SK-N-SH (cell line): ENCODE measurements at regions not wholly inside any gene's neighbourhood (a gene's known extent, or its start where the extent isn't known, plus 50 kb on each side); places are given as distances from the start of the nearest gene placed in this dataset.

ENCODE experiments used
- CTCF ChIA-PET: fragments of 300-600, 350-600 bp; formaldehyde crosslinking; extraction: SDS; loops from one replicate; lab custom pipeline; 2021; lab: Yijun Ruan, JAX
- POLR2A ChIA-PET: fragments of 350-600 bp; sonication (Branson Sonifier 250); formaldehyde crosslinking; extraction: SDS; loops from one replicate; lab custom pipeline; 2020; ENCODE audit warnings: antibody characterized with exemption, inconsistent platforms; lab: Yijun Ruan, JAX
- DNase-seq: peaks from one replicate; pipeline ENCODE4 v3.0.0; 2012
- H2AFZ ChIP-seq: fragments of 200-600 bp; sonication (generic); 2 replicates; pipeline ENCODE4 v1.8.1; 2016; ENCODE audit warnings: antibody characterized with exemption, mild to moderate bottlenecking, low read depth
- H3F3A ChIP-seq: fragments of 200-600 bp; sonication (generic); replicated peaks from 2 replicates; pipeline ENCODE3; 2016; ENCODE audit warnings: antibody characterized with exemption, mild to moderate bottlenecking; ENCODE audit not compliant: insufficient read depth
- H3K27ac ChIP-seq, 2 experiments: fragments of 200-500 bp in 1 of 2; fragments of 200-600 bp in 1 of 2; sonication (Bioruptor generic) in 1 of 2; sonication (generic), shearing (Covaris generic) in 1 of 2; 2 replicates each; pipeline versions ENCODE4 v1.5.1 to v1.6.1; 2014 to 2016; ENCODE audit warnings: low read depth in 2 of 2, inconsistent platforms in 1 of 2, low read length in 1 of 2, mild to moderate bottlenecking in 1 of 2, mixed read lengths in 1 of 2
- H3K27me3 ChIP-seq: fragments of 200-600 bp; sonication (generic), shearing (Covaris generic); 2 replicates; pipeline ENCODE4 v1.6.1; 2016; ENCODE audit warnings: mixed run types; ENCODE audit not compliant: insufficient read depth
- H3K36me3 ChIP-seq, 2 experiments: fragments of 200-500 bp in 1 of 2; fragments of 200-600 bp in 1 of 2; sonication (Bioruptor generic) in 1 of 2; sonication (generic) in 1 of 2; replicated peaks in 1 of 2; 2 replicates each; pipeline versions ENCODE3 to v1.5.1; 2014 to 2016; ENCODE audit warnings: low read length in 1 of 2, mild to moderate bottlenecking in 1 of 2; ENCODE audit not compliant: insufficient read depth in 2 of 2, control insufficient read depth in 1 of 2
- H3K4me1 ChIP-seq, 2 experiments: fragments of 200-500 bp in 1 of 2; fragments of 200-600 bp in 1 of 2; sonication (Bioruptor generic) in 1 of 2; sonication (generic), shearing (Covaris generic) in 1 of 2; 2 replicates each; pipeline versions ENCODE4 v1.5.1 to v1.6.1; 2014 to 2016; ENCODE audit warnings: low read depth in 1 of 2, low read length in 1 of 2, mixed run types in 1 of 2; ENCODE audit not compliant: insufficient read depth in 2 of 2, control insufficient read depth in 1 of 2
- H3K4me2 ChIP-seq: fragments of 200-600 bp; sonication (generic), shearing (Covaris generic); 2 replicates; pipeline ENCODE4 v1.6.1; 2017; ENCODE audit warnings: mixed run types
- H3K4me3 ChIP-seq, 2 experiments: fragments of 200-500 bp in 1 of 2; fragments of 200-600 bp in 1 of 2; sonication (Bioruptor generic) in 1 of 2; sonication (generic), shearing (Covaris generic) in 1 of 2; 2 replicates each; pipeline versions ENCODE4 v1.5.1 to v1.8.1; 2014 to 2016; ENCODE audit warnings: low read depth in 2 of 2, inconsistent platforms in 1 of 2, low read length in 1 of 2, mild to moderate bottlenecking in 1 of 2, mixed read lengths in 1 of 2, moderate library complexity in 1 of 2
- H3K79me2 ChIP-seq: fragments of 200-600 bp; sonication (generic); 2 replicates; pipeline ENCODE4 v1.8.1; 2017; ENCODE audit warnings: mild to moderate bottlenecking; ENCODE audit not compliant: insufficient read depth
- H3K9ac ChIP-seq: fragments of 200-600 bp; sonication (generic); 2 replicates; pipeline ENCODE4 v1.6.1; 2017; ENCODE audit warnings: mixed run types
- H3K9me2 ChIP-seq: fragments of 200-600 bp; sonication (generic); 2 replicates; pipeline ENCODE4 v1.6.1; 2017; ENCODE audit warnings: mixed run types
- H3K9me3 ChIP-seq: fragments of 200-600 bp; sonication (generic); 2 replicates; pipeline ENCODE4 v1.6.1; 2017; ENCODE audit warnings: mixed run types, mild to moderate bottlenecking, moderate library complexity
- H4K20me1 ChIP-seq: fragments of 200-600 bp; sonication (generic); 2 replicates; pipeline ENCODE4 v1.6.1; 2017; ENCODE audit warnings: mild to moderate bottlenecking, mixed run types; ENCODE audit not compliant: insufficient read depth
- EZH2phosphoT487 ChIP-seq: fragments of 200-600 bp; sonication (generic); IDR thresholded peaks from 2 replicates; pipeline ENCODE4 v1.6.1; 2017; ENCODE audit warnings: low read depth, mixed run types, mild to moderate bottlenecking, antibody characterized with exemption, moderate library complexity, borderline replicate concordance
- FOSL2 ChIP-seq: IDR thresholded peaks from 2 replicates; pipeline ENCODE4 v1.4.0; 2012; ENCODE audit warnings: low read depth, mild to moderate bottlenecking, moderate library complexity, borderline replicate concordance
- FOXJ3 ChIP-seq: sonication (generic); formaldehyde crosslinking; IDR thresholded peaks from 2 replicates; pipeline ENCODE4 v1.5.1; 2020; ENCODE audit warnings: mild to moderate bottlenecking, missing genetic modification reagents
- FOXM1 ChIP-seq: IDR thresholded peaks from 2 replicates; pipeline ENCODE4 v1.4.0; 2012; ENCODE audit warnings: low read depth, mild to moderate bottlenecking
- GABPA ChIP-seq: IDR thresholded peaks from 2 replicates; pipeline ENCODE4 v1.4.0; 2012; ENCODE audit warnings: low read depth, mild to moderate bottlenecking
- GATA2 ChIP-seq: sonication (generic); formaldehyde crosslinking; IDR thresholded peaks from 2 replicates; pipeline ENCODE4 v1.5.0; 2020; ENCODE audit warnings: mild to moderate bottlenecking, missing genetic modification reagents
- JUND ChIP-seq: IDR thresholded peaks from 2 replicates; pipeline ENCODE4 v1.4.0; 2012
- NFIC ChIP-seq: IDR thresholded peaks from 2 replicates; pipeline ENCODE4 v1.4.0; 2012; ENCODE audit warnings: borderline replicate concordance
- RFX5 ChIP-seq: IDR thresholded peaks from 2 replicates; pipeline ENCODE4 v1.6.1; 2012; ENCODE audit warnings: mild to moderate bottlenecking, improper control_type of control experiment, low read length
- RXRA ChIP-seq: IDR thresholded peaks from 2 replicates; pipeline ENCODE4 v1.4.0; 2012; ENCODE audit warnings: low read depth, mild to moderate bottlenecking, borderline replicate concordance
- SIN3A ChIP-seq: IDR thresholded peaks from 2 replicates; pipeline ENCODE4 v1.6.1; 2012; ENCODE audit warnings: low read depth, mild to moderate bottlenecking, low read length, moderate library complexity, borderline replicate concordance
- TCF12 ChIP-seq: IDR thresholded peaks from 2 replicates; pipeline ENCODE4 v1.4.0; 2012
- TEAD4 ChIP-seq: IDR thresholded peaks from 2 replicates; pipeline ENCODE4 v1.4.0; 2012; ENCODE audit warnings: mild to moderate bottlenecking, borderline replicate concordance; ENCODE audit not compliant: insufficient read depth
- YY1 ChIP-seq: IDR thresholded peaks from 2 replicates; pipeline ENCODE4 v1.4.0; 2012; ENCODE audit warnings: low read depth, mild to moderate bottlenecking
- WGBS: methylation state at CpG from one replicate; pipeline ENCODE4 v1.1.6; 2017; ENCODE audit warnings: low lambda C conversion rate; 5-methylcytosine and 5-hydroxymethylcytosine counted together
- TF ChIP-seq, protein P1 (sequence below): IDR thresholded peaks from 2 replicates; pipeline ENCODE4 v1.6.1; 2012; ENCODE audit warnings: mild to moderate bottlenecking, low read depth, low read length, moderate library complexity
- TF ChIP-seq, protein P2 (sequence below): IDR thresholded peaks from 2 replicates; pipeline ENCODE4 v1.4.0; 2012; ENCODE audit warnings: low read depth, borderline replicate concordance
- TF ChIP-seq, protein P3 (sequence below): fragments of 200-600 bp; sonication (generic); IDR thresholded peaks from 2 replicates; pipeline ENCODE4 v1.6.1; 2017; ENCODE audit warnings: antibody characterized with exemption, mild to moderate bottlenecking, moderate library complexity
- TF ChIP-seq, protein P4 (sequence below): IDR thresholded peaks from 2 replicates; pipeline ENCODE4 v1.4.0; 2012; ENCODE audit warnings: low read depth
- TF ChIP-seq, protein P5 (sequence below): fragments of 150-350 bp; IDR thresholded peaks from 2 replicates; pipeline ENCODE4 v1.6.1; 2017; ENCODE audit warnings: antibody characterized with exemption, low read length, low read depth, borderline replicate concordance

DNA sequence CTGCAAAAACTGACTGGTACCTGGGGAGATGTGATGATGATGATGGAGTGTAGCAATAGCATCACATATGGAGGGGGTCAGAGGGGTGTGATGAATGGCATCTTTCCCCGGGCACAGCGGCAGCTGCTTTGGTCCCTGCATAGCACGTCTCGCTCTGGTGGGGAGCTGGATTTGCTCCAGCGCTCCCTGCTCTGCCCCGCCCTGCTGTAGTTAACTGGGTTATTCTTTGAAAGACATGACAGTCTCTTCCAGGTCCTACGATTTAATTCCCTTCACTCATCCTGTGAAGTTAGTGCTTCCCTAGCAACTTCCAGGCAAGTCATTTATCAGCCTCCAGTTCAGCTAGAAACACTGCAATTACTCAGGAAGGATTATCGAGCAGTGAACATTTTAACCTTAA is 463.1 kb downstream of the TSN start:
- TF ChIP-seq TCF12 = no peak
- no peak for TF ChIP-seq TEAD4
- TF ChIP-seq RXRA = no peak
- TF ChIP-seq, protein P1, sequence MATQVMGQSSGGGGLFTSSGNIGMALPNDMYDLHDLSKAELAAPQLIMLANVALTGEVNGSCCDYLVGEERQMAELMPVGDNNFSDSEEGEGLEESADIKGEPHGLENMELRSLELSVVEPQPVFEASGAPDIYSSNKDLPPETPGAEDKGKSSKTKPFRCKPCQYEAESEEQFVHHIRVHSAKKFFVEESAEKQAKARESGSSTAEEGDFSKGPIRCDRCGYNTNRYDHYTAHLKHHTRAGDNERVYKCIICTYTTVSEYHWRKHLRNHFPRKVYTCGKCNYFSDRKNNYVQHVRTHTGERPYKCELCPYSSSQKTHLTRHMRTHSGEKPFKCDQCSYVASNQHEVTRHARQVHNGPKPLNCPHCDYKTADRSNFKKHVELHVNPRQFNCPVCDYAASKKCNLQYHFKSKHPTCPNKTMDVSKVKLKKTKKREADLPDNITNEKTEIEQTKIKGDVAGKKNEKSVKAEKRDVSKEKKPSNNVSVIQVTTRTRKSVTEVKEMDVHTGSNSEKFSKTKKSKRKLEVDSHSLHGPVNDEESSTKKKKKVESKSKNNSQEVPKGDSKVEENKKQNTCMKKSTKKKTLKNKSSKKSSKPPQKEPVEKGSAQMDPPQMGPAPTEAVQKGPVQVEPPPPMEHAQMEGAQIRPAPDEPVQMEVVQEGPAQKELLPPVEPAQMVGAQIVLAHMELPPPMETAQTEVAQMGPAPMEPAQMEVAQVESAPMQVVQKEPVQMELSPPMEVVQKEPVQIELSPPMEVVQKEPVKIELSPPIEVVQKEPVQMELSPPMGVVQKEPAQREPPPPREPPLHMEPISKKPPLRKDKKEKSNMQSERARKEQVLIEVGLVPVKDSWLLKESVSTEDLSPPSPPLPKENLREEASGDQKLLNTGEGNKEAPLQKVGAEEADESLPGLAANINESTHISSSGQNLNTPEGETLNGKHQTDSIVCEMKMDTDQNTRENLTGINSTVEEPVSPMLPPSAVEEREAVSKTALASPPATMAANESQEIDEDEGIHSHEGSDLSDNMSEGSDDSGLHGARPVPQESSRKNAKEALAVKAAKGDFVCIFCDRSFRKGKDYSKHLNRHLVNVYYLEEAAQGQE = no peak
- TF ChIP-seq YY1 = no peak
- TF ChIP-seq, protein P2, sequence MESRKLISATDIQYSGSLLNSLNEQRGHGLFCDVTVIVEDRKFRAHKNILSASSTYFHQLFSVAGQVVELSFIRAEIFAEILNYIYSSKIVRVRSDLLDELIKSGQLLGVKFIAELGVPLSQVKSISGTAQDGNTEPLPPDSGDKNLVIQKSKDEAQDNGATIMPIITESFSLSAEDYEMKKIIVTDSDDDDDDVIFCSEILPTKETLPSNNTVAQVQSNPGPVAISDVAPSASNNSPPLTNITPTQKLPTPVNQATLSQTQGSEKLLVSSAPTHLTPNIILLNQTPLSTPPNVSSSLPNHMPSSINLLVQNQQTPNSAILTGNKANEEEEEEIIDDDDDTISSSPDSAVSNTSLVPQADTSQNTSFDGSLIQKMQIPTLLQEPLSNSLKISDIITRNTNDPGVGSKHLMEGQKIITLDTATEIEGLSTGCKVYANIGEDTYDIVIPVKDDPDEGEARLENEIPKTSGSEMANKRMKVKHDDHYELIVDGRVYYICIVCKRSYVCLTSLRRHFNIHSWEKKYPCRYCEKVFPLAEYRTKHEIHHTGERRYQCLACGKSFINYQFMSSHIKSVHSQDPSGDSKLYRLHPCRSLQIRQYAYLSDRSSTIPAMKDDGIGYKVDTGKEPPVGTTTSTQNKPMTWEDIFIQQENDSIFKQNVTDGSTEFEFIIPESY = no peak
- TF ChIP-seq FOXM1 = no peak
- TF ChIP-seq RFX5 = no peak
- no peak for TF ChIP-seq JUND
- no peak for TF ChIP-seq EZH2phosphoT487
- TF ChIP-seq, protein P3, sequence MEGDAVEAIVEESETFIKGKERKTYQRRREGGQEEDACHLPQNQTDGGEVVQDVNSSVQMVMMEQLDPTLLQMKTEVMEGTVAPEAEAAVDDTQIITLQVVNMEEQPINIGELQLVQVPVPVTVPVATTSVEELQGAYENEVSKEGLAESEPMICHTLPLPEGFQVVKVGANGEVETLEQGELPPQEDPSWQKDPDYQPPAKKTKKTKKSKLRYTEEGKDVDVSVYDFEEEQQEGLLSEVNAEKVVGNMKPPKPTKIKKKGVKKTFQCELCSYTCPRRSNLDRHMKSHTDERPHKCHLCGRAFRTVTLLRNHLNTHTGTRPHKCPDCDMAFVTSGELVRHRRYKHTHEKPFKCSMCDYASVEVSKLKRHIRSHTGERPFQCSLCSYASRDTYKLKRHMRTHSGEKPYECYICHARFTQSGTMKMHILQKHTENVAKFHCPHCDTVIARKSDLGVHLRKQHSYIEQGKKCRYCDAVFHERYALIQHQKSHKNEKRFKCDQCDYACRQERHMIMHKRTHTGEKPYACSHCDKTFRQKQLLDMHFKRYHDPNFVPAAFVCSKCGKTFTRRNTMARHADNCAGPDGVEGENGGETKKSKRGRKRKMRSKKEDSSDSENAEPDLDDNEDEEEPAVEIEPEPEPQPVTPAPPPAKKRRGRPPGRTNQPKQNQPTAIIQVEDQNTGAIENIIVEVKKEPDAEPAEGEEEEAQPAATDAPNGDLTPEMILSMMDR = no peak
- no peak for TF ChIP-seq GATA2
- TF ChIP-seq NFIC = no peak
- TF ChIP-seq SIN3A = no peak
- TF ChIP-seq FOXJ3 (CRISPR knock-in tag) = no peak
- TF ChIP-seq, protein P4, sequence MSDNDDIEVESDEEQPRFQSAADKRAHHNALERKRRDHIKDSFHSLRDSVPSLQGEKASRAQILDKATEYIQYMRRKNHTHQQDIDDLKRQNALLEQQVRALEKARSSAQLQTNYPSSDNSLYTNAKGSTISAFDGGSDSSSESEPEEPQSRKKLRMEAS = no peak
- TF ChIP-seq FOSL2 = no peak
- TF ChIP-seq, protein P5, sequence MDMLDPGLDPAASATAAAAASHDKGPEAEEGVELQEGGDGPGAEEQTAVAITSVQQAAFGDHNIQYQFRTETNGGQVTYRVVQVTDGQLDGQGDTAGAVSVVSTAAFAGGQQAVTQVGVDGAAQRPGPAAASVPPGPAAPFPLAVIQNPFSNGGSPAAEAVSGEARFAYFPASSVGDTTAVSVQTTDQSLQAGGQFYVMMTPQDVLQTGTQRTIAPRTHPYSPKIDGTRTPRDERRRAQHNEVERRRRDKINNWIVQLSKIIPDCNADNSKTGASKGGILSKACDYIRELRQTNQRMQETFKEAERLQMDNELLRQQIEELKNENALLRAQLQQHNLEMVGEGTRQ = no peak
- TF ChIP-seq GABPA = no peak
- no peak overlapping the region for H2AFZ ChIP-seq
- CTCF ChIA-PET = no interaction called here

More for the DNA sequence above, 463.1 kb downstream of the TSN start:
- no peak for DNase-seq
- WGBS = 55% methylated on average over 7 of the region's 8 CpGs
- Histone ChIP-seq H3K79me2 (no peaks in the 10 kb centered on the region), H3K9me3 (no peaks in the 10 kb centered on the region), H3F3A (no peaks in the 10 kb centered on the region), H3K4me2 (no peak overlapping the region), H3K9me2 (no peaks in the 10 kb centered on the region), H3K4me3 (no peak overlapping the region), H3K36me3 (no peaks in the 10 kb centered on the region), H3K9ac (no peak overlapping the region), H3K27ac (no peak overlapping the region), H3K27me3 (no peaks in the 10 kb centered on the region), H3K4me1 (no peaks in the 10 kb centered on the region), H4K20me1 (no peaks in the 10 kb centered on the region)
- POLR2A ChIA-PET = no interaction called here
